OCI-LY3 (cell line): ENCODE measurements at regions not wholly inside any gene's neighbourhood (a gene's known extent, or its start where the extent isn't known, plus 50 kb on each side); places are given as distances from the start of the nearest gene placed in this dataset.

Source experiments
- EZH2phosphoT487 ChIP-seq: fragments of 200-600 bp; shearing (Covaris generic); IDR thresholded peaks from 2 replicates; pipeline ENCODE4 v1.6.1; 2018; ENCODE audit warnings: antibody characterized with exemption, mixed run types, low read depth
- TF ChIP-seq, protein P1 (sequence below): fragments of 200-600, 300-600 bp; sonication (generic); IDR thresholded peaks from 2 replicates; pipeline ENCODE4 v1.5.1; 2014; ENCODE audit warnings: antibody characterized with exemption, low read length, low read depth

GRCh38 chr14:59103396-59103795 is 85.1 kb upstream of the DAAM1 start:
- TF ChIP-seq, protein P1, sequence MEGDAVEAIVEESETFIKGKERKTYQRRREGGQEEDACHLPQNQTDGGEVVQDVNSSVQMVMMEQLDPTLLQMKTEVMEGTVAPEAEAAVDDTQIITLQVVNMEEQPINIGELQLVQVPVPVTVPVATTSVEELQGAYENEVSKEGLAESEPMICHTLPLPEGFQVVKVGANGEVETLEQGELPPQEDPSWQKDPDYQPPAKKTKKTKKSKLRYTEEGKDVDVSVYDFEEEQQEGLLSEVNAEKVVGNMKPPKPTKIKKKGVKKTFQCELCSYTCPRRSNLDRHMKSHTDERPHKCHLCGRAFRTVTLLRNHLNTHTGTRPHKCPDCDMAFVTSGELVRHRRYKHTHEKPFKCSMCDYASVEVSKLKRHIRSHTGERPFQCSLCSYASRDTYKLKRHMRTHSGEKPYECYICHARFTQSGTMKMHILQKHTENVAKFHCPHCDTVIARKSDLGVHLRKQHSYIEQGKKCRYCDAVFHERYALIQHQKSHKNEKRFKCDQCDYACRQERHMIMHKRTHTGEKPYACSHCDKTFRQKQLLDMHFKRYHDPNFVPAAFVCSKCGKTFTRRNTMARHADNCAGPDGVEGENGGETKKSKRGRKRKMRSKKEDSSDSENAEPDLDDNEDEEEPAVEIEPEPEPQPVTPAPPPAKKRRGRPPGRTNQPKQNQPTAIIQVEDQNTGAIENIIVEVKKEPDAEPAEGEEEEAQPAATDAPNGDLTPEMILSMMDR = no peak
- TF ChIP-seq EZH2phosphoT487 = no peak
